ENCODE measurements at regions not wholly inside any gene's neighbourhood (a gene's known extent, or its start where the extent isn't known, plus 50 kb on each side); places are given as distances from the start of the nearest gene placed in this dataset.
"Not testable (repeated sequence)": the region's sequence is repeated elsewhere in the genome, so short reads cannot be mapped to it uniquely, and the experiment has no call there.

DNA sequence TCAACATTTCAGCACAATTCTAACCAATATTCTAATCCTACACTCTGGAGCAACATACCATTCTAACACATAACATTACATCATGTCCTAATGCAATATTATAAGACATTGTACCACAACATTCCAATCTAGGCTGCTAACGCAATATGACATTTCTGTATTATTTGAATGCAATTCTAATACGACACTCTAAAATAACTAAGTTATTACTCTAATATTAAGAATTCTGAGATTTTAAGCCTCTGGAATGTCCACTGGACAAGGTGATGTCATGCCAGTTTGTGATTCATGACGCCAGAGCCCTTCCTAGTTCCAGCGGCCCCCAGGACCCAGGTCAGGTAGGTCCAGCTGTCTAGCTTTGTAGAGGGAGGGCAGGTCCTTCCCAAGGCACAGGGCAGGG, 69.7 kb upstream of the SIRPA start:
- no peak for DNase-seq

DNA sequence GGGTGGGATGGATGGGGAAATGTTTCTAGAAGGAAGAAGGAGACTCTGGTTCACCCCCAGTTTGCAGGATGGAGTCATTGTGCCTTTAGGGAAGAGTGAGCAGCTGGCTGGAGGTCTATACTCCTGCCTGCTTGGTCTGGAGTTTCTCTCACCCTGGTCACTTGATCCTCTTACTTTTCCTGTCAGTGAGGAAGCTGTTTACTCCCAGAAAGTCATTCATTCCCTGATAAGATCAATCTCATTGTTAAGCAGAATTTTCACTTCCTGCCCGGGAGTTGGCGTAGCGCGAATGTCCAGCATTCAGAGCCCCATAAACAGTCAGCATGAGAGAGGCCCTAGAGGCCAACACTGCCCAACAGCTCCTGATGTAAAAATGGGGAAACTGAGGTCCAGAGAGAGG, 70.4 kb upstream of the SIRPA start:
- DNase-seq = no peak

DNA sequence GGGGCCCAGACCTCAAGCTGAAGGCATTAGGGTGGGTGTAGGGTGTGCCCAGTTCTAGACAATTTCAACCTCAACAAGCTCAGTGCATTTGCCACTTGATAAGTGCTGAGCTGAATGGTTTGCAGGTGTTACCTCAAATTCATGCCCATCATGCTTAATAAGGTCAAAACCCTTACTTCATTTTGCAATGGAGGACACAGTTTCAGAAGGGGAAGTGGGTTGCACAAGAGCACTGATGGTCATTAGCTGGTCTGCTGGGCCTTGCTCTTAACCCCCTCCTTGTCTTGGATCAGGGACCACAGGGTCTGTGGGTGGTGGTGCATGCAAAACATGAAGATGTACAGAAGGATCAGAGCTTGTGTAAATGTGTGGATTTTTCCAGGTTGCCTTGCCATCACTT, 71.0 kb upstream of the SIRPA start:
- DNase-seq = no peak

DNA sequence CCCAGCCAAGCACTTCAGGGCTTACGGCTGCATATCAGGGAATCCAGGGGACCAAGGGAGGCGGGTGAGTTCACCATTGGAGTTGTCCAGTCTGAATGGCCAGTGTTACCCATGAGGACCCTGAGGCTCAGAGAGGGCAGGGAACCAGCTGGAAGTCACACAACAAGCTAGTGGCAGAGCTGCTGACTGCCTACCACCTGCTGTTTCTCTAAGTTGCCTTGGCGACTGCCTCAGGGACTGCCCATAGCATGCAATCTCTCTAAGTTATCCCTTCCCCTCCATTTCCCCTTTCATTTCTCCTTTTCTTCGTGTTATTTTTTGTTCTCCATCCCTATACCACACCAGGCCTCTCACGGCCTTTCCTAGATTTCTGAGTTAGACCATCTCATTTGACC, 71.8 kb upstream of the SIRPA start:
- DNase-seq = no peak

DNA sequence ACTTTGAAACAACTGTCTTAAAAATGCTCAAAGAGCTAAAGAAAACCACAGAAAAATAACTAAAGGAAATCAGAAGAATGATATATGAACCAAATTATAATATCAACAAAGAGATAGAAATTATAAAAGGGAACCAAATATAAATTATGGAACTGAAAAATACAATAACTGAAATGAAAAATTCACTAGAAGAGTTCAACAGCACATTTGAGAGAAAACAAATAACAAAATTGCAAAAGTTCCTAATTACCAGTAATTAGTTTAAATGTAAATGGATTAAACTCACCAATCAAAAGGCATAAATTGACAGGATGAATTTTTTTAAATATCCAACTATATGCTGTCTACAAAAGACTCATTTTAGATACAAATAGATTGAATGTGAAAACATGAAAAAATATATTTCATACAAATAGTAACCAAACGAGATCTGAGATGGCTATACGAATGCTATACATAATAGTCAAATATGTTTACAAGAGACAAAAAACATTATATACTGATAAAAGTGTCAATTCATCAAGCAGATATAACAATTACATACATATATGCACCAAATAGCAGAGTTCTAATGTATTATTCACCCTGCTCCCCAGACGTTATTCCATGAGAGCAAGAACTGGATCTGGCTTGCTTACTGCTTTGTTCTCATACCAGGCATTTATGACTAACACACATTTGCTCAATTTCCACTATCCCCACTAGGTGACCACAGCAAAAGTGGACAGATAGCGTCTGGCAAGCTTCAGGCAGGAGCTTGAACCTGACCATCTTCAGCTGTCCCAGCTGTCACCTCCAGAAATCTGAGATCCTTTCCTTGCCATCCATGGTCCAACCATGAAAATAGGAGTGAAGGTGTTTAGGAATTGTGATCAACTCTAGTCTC, 72.4 kb upstream of the SIRPA start:
- no peak for DNase-seq

DNA sequence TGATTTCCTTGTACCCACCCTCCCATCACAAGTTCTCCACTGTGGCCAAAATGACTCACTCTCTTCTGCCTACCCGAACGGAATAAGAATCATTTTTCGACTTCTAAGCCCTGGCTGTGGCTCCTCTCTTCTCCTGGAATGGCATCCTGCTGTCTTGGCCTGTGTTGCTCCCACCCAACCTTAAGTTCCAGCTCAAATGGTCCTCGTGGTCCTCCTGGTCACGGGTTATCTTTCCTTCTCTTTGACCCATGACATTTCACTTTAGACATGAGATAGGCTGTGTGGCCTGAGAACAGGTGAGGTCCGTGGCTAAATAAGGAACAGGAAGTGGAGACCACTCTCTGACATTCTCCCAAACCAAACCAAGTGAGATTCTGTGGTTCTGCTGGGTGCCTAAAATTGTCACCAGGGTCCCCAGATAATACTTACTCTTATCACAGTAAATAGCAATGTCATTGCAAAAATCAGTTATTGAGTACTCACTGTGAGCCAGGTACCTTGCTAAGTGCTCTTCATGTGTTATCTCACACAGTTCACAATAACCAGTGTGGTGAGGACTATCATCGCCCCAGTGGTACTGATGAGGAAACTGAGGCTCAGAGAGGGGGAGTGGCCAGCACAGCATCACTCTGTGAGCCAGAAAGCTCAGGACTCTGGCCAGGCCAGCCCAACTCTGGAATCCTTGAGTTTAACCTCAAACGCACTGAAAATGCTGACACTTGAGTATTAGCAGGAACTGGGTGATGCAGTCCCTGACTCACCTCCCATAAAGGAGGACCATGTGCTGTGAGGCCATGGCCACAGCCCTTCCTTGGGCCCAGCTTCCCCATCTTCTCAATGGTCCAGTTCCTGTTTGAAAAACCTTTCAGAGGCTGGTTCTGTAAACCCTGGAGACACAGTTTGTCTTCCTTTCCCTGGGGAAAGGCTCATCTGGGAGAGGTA, 74.8 kb upstream of the SIRPA start:
- no peak for DNase-seq

DNA sequence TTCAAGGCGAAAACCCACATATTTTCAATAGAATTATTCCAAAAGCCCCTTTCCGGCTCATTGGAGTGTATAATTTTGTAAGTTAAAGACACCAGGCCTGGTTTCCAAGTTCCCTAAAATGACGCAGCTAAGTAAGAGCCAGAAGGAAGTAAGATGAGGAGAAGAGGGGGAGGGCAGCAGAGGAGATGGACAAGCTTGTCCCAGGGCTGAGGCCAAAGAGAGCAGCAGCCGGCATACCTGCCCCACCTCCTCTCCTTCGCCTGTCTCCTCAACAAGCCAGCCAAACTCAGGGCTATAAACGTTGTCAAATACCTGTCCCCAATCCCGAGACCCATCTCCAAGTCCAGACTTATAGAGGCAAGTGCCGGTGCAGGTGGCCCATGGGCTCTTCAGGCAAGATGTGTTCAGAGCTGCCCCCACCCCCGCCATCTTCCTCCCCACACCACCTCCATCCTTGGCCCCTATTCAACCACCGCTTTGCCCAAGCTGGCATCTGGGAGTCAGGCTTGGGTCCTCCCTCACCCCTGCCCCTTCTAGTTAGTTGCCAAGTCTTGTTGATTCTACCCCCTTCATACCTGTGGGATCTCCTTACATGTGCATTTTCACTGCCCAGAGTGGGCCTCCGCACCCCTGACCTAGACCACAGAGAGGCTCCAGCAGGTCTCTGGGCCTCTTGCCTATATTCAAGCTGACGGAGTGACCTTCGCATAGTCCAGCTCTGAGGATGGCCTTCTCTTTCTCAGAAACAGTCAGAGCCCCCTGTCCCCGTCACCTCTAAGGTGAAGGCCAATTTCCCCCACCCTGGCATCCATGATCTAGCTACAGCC, 75.7 kb upstream of the SIRPA start:
- DNase-seq = peak; percentile 10

DNA sequence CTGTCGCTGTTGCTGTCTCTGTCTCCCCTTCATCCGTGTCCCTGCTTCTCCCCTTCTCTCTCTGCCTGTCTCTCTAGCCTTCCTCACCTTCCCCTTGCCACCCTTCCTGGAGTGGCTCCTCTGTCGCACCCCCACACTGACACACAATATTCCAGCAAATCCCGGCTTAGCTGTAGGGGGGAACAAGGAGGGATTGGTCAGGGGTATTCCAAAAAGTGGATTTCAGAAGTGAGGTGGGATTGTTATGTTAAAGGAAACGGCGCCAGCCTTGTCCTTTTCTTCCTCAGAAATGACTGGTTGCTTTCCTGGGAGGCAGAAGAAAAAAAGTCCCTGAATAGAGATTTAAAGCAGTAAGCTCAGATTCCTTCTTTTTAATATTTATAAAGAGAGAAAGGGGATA, 76.3 kb upstream of the SIRPA start:
- DNase-seq = no peak

DNA sequence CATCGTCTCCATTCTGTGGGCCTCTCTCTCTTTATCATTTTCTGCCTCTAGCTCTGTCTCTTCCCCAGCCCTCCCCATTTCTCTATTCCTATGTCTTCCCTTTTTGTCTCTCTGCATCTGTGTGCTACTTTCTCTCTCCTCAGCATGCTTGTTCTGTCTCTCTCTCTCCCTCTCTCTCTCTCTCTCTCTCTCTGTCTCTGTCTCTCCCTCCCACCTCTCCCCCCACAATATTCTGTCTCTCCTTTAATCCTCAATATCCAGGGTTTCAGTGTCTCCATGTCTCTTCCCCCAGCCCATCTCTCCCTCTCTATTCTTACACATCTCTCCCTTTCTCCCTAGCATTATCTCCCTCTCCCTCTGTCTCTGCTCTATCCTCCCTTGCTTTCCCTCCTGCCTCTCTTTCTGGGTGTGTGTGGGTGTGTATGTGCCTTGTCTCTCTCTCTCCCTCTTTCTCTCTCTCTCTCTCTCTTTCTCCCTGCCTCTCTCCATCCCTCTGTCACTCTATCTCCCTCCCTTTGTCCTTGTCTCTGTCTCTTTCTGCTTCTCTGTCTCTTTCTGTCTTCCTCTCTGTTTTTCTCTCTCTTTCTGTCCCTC, 76.9 kb upstream of the SIRPA start:
- DNase-seq = no peak

DNA sequence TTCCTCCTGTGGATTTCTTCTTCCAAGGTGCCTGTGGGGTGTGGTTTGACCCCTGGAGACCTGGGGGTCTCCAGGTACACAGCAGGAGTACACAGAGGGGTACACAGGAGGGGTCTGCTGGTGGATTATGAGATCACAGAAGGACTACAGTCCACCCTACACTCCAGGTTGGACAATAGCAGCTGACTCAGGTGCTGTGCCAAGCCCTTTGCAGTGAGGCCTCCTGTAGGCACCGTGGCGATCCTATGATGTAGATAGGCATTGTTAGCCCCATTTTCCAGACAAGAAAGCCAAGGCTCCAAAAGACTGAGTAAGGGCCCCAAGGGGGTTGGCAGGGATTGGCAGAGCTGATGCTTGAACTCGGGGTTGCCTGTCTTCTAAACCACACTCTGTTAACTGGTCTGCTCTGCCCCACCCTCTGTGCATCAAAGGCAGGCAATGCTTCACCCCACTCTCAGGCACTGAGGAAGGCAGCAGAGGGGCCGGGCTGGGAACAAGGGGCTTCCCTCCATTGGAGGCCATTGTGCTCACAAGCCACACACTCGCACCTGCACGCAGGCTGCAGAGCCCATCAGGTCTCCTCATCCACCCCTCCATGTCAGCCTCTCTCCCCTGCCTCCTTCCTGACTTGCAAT, 77.5 kb upstream of the SIRPA start:
- DNase-seq = no peak

DNA sequence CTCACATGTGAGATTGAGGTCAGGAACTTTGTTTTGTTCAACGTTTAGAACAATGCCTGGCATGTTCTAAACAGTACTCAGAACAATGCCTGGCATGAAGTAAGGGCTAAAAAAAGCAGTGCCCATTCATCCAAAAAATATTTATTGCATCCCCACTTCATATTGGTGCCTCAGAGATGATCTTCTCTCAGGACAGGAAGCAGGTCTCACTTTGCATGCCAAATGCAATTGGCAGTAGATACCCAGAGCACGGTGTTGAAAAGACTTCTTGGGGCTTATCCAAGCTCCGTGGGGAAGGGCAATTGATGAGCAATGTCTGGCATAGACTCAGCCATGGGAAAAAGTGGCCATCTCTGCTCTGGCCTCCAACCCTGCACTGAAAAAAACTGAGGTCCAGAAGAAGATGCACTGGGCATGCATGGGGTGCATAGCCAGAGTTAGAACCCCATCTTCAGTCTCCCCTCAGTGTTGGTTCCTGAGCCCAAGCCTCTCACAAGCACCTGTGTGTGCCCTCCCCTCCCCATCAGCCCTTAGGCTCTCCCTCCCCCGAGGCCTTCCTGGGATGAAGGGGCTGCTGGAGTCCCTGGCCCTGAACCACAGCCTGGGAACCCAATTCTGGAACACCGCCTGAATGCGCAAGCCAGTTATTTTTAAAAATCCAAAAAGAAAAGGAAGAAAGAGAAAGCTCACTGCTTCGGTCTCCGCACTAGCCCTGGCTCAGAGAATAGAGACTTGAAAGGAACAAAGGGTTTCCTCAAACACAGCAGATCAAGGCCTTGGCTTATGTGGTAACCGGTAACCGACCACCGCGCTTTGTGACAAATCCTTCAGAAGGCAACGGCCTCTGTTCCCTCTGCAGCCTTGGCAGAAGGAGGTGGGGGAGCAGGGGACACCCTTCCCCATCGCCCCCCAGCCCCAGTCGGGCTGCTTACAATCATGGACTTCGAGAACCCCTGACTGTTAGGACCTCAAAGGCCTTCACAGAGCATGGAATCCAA, 78.5 kb upstream of the SIRPA start:
- DNase-seq = no peak

DNA sequence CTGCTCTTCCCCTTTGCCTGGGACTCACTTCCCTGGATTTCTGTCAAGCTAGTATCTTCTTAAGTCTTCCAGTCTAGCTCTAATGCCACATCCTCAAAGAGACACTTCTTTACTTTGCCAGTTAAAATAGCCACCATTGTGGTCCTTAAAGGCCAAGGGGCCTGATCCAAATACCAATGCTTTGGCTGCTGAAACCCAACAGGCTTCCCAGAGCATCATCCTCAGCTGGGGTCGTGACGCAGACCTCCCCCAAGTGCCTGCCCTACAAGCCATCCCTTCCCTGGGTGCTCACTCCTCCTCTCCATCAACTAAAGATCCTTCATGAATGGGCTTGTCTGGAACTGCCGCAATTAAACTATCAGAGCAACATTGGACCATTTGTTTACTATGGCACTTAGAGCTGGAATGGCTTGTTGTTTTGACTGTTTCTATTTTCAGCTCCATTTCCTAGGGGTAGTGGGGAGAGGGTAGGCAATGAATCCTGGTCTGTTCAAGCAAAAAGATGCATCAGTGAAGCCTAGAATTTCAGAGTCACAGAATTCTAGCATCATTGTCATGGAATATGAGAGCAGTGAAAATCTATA, 79.6 kb upstream of the SIRPA start:
- no peak for DNase-seq

DNA sequence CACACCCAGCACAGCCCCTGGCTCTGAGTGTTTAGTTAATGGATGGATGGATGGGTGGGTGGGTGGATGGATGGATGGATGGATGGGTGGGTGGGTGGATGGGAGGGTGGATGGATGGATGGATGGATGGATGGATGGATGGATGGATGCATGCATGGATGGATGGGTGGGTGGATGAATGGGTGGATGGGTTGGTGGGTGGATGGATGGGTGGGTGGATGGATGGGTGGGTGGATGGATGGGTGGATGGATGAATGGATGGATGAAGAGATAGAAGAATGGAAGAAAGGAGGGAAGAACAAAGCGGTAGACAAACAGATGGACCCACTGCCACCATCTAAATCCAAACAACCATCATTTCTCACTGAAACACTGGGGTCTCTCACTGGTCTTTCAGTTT, 80.3 kb upstream of the SIRPA start:
- DNase-seq = not testable (repeated sequence)

DNA sequence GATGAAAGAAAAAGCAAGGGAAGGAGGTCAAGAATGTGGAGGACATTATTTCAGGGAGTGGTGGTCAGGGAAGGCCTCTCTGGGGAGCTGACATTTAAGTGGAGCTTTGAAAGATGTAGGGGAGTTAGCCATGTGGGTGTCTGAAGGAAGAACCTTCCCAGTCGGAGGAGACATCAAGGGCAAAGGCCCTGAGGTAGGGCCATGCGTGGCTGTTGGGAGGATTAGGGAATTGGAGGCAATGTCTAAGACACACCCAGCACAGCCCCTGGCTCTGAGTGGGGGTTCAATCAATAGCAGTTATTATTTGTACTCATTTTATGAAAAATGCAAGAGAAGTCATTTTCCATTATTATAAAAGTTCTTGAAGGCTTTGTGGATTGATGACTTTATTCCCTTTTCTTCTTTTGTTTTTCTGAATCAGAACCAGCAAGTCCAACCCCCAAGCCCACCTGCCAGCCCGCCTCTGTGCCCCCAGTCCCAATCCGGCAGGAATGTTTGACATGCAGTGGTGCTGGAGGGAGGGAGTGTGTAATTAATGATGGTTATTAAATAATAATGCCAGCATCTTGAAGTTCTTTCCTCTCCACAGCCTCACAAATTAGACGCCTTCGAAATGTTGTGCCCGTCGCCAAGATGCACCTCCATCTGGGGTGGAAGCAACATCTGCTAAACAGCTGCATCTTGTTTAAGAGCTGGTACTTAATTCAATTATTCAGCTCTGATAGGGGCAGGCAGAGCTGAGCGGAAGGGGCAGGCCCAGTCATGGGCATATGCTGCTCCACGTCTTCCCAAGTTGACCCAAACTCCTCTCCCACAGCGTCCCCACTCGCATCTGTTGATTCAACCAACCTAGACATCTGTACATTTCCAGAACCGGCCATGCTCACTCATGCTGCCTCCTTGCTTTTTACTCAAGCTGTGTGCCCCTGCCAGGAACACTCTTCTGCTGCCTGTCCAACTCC, 81.3 kb upstream of the SIRPA start:
- DNase-seq = no peak

DNA sequence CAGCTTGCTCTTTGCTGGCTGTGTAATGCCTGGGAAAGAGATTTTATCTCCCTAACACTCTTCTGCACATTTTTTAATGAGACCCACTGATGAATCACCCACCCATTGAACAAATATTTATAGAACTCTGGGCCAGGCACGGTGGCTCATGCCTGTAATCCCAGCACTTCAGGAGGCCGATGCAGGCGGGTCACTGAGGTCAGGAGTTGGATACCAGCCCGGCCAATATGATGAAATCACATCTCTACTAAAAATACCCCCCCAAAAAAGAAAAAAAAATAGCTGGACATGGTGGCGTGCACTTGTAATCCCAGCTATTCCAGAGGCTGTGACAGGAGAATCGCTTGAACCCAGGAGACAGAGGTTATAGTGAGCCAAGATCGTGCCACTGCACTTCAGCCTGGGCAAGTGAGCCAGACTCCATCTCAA, 82.1 kb upstream of the SIRPA start:
- no peak for DNase-seq

DNA sequence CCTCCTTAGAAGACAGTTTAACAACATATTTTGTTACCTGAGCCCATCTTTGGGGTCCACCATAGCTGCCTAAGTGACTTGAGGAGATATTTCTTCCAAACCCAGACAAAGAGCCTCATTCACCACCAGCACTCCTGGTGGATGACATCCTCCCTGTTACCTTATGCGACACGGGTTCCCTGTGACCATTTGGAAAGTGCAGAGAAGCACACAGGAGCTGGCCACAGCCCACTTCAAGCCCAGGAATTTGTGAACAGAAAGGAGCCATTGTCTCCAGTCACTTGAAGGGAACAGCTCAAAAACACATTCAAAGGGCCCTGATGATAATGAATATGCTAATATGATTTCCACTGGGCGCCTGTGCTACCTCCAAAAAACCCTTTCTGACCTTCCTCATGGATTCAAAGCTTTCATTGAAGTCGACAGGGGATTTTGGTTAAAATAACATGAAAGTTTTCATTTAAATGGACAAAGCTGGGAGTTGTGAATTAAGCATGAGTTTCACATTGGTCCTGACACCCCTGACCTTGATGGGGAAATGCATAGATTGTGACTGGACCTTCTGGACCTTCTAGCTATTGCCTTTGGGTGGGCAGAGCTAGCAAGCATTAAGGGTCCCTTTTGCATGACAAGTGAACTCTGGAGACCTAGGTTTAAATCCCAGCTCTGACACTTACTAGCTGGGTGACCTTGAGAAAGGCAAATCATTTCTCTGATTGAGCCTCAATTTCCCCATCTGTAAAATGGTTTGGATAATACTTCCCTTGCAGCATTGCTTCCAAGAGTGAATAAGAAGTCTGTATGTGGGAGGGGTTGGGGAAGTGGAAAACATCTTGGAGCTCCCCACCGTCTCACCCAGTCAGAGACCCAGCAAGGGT, 83.3 kb upstream of the SIRPA start:
- DNase-seq = no peak

DNA sequence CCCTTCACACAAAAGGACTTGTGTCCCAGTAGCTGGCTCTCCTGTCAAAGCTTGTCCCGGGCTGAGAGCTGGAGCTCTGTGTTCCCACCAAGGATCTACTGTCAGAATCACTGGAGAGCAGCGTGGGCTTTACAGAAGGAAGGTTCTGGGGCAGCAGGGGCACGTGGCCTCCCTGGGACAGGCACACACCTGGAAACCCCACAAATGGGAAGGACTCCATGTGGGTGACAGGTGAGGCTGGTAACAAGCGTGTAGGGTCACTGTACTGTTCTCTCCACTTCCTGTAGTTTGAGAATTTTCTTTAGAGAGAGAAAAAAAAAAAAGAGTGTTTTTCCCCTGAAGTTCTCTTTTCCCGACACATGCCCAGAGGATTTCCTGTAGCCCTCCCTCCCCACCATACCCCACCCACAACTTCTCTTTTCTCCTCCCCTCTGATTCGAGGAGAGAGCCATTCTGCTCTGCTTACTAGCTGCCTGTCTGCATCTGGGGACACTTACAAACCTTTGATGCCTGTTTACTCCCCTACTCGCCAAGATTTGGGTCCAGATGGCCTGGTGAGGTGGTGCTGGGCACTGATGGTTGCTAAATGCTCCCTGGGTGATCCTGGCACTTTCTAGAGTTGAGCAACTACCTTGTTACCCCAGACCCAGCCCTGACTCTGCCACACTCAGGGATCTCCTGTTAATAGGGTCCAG, 84.1 kb upstream of the SIRPA start:
- peak; percentile 78 for DNase-seq

DNA sequence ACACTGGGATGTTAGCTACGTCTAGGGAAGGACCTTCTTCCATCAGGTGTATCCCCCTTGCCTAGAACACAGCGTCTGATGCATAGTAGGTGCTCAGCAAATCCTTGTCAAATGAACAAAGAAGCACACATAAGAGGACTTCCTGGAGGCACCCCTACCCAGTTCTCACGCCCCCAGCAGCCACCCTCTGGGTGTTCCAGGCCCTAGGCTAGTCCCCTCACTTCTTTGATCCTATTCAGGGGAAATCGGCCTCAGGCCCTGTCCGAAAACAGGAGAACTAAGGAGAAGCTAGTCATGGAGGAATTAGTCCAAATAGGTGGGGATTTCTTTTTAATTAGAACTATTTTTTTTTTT, 84.7 kb upstream of the SIRPA start:
- DNase-seq = no peak
